ENCODE measurements at regions not wholly inside any gene's neighbourhood (a gene's known extent, or its start where the extent isn't known, plus 50 kb on each side); places are given as distances from the start of the nearest gene placed in this dataset.

DNA sequence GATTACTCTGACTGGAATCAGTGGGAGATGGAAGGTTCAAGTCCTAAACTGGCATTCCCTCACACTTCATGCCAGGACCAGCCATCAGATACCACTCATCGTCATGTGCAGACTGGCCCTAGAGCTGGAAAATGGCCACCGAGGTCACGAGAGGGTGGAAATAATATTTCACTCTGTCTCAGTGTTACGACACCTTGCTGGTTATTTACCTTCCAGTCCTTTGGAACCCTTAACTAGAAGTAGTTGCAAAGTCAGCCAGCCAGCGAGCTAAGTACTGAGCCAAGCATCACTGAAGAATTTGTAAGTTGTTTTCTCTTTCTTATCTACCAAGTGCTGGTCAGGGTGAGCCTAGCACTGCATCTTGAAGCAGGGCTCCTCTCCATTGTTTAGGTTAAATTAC lies 309.9 kb upstream of the RASGRP1 start:
- H3K79me2 ChIP-seq (ENCODE audit: insufficient read depth, low read length) = no peaks in the 10 kb centered on the region
- no peak overlapping the region for H3K27ac ChIP-seq (ENCODE audit: low read depth, low read length, poor library complexity, severe bottlenecking)
- no peak for TF ChIP-seq EZH2 (IDR thresholded peaks at IDR 0.05; ENCODE audit: borderline replicate concordance, low read length)
- no peak for TF ChIP-seq CTCF (IDR thresholded peaks at IDR 0.05; ENCODE audit: low read length)
- no peak overlapping the region for H3K4me3 ChIP-seq (ENCODE audit: low read depth, low read length, poor library complexity, severe bottlenecking)
- H3K9me2 ChIP-seq (ENCODE audit: low read depth, low read length) = no peaks in the 10 kb centered on the region
- no peak overlapping the region for H3K4me2 ChIP-seq (ENCODE audit: low read length)
- no peaks in the 10 kb centered on the region for H3K36me3 ChIP-seq (ENCODE audit: insufficient read depth, low read length)
- H2AFZ ChIP-seq (ENCODE audit: low read length) = no peak overlapping the region
- H3K27me3 ChIP-seq (ENCODE audit: insufficient read depth, low read length) = no peaks in the 10 kb centered on the region
- H4K20me1 ChIP-seq (ENCODE audit: insufficient read depth, low read length) = no peaks in the 10 kb centered on the region
- H3K9ac ChIP-seq (ENCODE audit: low read length) = no peak overlapping the region
- no peaks in the 10 kb centered on the region for H3K4me1 ChIP-seq (ENCODE audit: insufficient read depth, low read length, severe bottlenecking)
- no peaks in the 10 kb centered on the region for H3F3A ChIP-seq (ENCODE audit: insufficient read depth, low read length)
- H3K9me3 ChIP-seq (ENCODE audit: low read length) = no peaks in the 10 kb centered on the region

DNA sequence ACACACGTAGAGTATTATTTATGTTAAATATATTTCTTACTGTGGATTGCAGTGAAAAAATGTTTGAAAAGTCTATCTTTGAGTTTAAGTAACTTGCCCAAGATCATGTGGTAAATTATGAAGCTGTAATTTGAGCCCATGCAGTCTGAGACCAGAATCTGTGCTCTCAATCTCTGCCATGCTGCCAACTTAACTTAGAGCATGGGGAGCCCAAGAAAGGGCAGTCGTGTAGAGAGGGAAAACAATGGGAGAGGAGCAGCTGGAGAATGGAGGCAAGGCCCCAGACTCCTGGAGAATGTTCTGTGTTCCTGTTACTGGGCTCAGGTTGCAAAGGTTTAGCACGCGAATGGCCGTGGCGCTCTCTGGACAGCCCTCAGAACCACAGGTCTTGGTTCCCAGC lies 311.6 kb upstream of the RASGRP1 start:
- no peaks in the 10 kb centered on the region for H3K9me2 ChIP-seq (ENCODE audit: low read depth, low read length)
- no peaks in the 10 kb centered on the region for H3K9me3 ChIP-seq (ENCODE audit: low read length)
- no peaks in the 10 kb centered on the region for H4K20me1 ChIP-seq (ENCODE audit: insufficient read depth, low read length)
- no peaks in the 10 kb centered on the region for H3K27me3 ChIP-seq (ENCODE audit: insufficient read depth, low read length)
- H3K4me2 ChIP-seq (ENCODE audit: low read length) = no peak overlapping the region
- no peaks in the 10 kb centered on the region for H3F3A ChIP-seq (ENCODE audit: insufficient read depth, low read length)
- TF ChIP-seq EZH2 (IDR thresholded peaks at IDR 0.05; ENCODE audit: borderline replicate concordance, low read length) (no peak), CTCF (IDR thresholded peaks at IDR 0.05; ENCODE audit: low read length) (no peak)
- no peak overlapping the region for H3K9ac ChIP-seq (ENCODE audit: low read length)
- no peaks in the 10 kb centered on the region for H3K79me2 ChIP-seq (ENCODE audit: insufficient read depth, low read length)
- H3K36me3 ChIP-seq (ENCODE audit: insufficient read depth, low read length) = no peaks in the 10 kb centered on the region
- no peak overlapping the region for H3K4me3 ChIP-seq (ENCODE audit: low read depth, low read length, poor library complexity, severe bottlenecking)
- H3K27ac ChIP-seq (ENCODE audit: low read depth, low read length, poor library complexity, severe bottlenecking) = no peak overlapping the region
- no peaks in the 10 kb centered on the region for H3K4me1 ChIP-seq (ENCODE audit: insufficient read depth, low read length, severe bottlenecking)
- no peak overlapping the region for H2AFZ ChIP-seq (ENCODE audit: low read length)

GRCh38 chr15:38876621-38877020 lies 312.0 kb upstream of the RASGRP1 start:
- TF ChIP-seq EZH2 (IDR thresholded peaks at IDR 0.05; ENCODE audit: borderline replicate concordance, low read length) = no peak
- TF ChIP-seq CTCF (IDR thresholded peaks at IDR 0.05; ENCODE audit: low read length) = no peak
- Histone ChIP-seq H3K27me3 (ENCODE audit: insufficient read depth, low read length) (no peaks in the 10 kb centered on the region), H3K9me3 (ENCODE audit: low read length) (no peaks in the 10 kb centered on the region), H3K9me2 (ENCODE audit: low read depth, low read length) (no peaks in the 10 kb centered on the region), H3K4me1 (ENCODE audit: insufficient read depth, low read length, severe bottlenecking) (no peaks in the 10 kb centered on the region), H3K27ac (ENCODE audit: low read depth, low read length, poor library complexity, severe bottlenecking) (no peak overlapping the region), H3K79me2 (ENCODE audit: insufficient read depth, low read length) (no peaks in the 10 kb centered on the region), H3K4me2 (ENCODE audit: low read length) (no peak overlapping the region), H3K4me3 (ENCODE audit: low read depth, low read length, poor library complexity, severe bottlenecking) (no peak overlapping the region), H3K9ac (ENCODE audit: low read length) (no peak overlapping the region), H2AFZ (ENCODE audit: low read length) (no peak overlapping the region), H3F3A (ENCODE audit: insufficient read depth, low read length) (no peaks in the 10 kb centered on the region), H3K36me3 (ENCODE audit: insufficient read depth, low read length) (no peaks in the 10 kb centered on the region), H4K20me1 (ENCODE audit: insufficient read depth, low read length) (no peaks in the 10 kb centered on the region)
